ENCODE measurements at regions not wholly inside any gene's neighbourhood (a gene's known extent, or its start where the extent isn't known, plus 50 kb on each side); places are given as distances from the start of the nearest gene placed in this dataset.
"Not testable (repeated sequence)": the region's sequence is repeated elsewhere in the genome, so short reads cannot be mapped to it uniquely, and the experiment has no call there.

DNA sequence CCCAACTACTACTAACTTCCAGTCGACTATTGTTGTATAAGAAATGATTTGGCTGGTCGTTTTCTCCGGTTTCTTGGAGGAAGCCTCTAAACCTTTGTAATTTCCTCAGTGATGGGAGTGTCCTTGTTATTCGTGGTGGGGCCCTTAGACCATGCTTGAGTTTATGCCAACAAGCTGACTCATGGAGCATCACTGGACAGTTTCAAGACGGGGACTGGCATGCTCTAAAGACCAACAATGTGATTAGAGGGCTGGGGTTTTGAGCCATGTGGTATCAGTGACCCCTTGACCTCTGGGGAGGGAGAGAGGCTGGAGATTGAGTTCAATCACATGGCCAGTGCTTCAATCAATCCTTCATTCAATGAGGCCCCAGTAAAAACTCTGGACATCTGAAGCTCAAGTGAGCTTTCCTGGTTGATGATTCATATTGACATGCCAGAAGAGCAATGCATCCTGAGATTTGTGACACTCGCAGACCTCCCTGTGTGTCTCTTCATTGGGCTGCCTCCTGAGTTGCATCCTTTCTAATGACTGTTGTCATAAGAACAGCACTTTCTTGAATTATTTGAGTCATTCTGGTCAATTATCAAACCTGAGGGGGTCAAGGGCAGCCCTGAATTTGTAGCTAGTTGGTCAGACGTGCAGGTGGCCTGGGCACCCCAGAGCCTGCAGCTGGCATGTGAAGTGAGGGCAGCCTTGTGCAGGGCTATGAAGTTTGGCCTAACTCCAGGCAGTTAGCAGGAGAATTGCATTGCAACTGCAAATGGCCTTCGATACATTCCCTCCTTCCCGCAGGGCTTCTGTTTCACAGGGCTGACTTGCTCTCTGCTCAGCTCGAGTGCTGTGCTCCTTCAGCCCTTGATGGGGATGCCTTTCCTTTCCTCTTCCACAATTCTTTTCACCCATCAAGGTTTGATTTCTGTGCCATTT lies 246.5 kb downstream of the FGF9 start:
- DNase-seq = no peak

DNA sequence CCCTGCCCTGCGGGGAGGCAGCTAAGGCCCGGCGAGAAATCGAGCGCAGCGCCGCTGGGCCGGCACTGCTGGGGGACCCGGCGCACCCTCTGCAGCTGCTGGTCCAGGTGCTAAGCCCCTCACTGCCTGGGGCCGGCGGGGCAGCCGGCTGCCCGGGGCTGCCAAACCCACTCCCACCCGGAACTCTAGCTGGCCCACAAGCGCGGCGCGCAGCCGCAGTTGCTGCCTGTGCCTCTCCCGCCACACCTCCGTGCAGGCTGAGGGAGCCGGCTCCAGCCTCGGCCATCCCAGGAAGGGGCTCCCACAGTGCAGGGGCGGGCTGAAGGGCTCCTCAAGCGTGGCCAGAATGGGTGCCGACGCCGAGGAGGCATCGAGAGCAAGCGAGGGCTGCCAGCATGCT lies 249.9 kb downstream of the FGF9 start:
- not testable (repeated sequence) for DNase-seq

DNA sequence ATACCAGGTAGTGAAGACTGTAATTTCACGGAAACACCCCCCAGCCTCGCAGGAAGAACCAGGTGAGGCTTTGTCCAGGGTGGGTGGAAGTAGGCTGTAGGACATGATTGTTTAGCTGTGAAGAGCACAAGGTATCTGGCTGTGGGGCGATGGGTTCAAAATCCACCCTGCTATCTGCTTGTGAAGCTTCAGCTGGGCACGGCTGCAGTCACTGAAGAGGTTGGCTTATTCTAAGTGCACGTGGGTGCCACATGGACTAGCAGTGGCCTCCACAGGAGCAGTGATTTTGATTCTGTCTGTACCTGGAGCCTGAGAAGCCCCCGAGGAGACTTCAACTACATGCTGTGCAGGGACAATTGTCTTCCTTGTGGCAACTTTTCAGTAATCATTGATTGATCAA lies 254.1 kb downstream of the FGF9 start:
- no peak for DNase-seq

DNA sequence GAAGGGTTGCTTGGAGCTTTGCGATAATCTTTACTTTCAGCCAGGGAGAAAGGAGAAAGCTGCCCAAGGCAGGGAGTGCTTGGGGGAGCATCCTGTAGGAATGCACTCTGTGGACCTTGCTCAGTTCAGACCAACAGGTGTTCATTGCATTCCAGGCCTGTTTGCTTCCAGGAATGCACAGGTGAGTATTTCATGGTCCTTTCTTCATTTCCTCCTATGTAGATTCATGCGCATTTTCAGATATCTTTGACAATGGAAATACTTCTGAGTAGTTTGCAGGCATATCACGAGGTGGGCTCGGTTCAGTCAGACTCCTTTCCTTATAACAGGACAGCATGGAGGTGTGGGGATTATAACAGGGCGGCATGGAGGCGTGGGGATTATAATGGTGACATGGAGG lies 254.8 kb downstream of the FGF9 start:
- DNase-seq = no peak

DNA sequence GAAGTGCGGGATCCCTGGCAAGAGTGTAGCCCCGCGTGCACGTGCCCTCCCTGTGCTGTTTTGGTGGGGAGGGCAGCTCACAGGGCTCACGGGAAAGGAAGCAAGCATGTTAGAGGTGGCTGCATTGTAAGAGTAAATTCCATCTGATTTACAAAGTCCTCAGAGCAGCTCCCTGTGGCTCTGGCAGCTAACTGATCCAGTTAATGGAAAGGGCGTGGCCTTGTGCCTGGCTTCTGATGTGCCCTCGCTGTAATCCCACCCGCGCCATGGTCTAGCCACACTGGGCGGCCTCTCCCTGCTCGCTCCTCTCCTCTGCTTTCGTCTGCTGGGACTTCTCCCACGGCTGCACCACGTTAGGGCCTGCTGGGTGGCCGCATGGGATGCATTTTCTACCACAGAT lies 258.5 kb downstream of the FGF9 start:
- DNase-seq = no peak

DNA sequence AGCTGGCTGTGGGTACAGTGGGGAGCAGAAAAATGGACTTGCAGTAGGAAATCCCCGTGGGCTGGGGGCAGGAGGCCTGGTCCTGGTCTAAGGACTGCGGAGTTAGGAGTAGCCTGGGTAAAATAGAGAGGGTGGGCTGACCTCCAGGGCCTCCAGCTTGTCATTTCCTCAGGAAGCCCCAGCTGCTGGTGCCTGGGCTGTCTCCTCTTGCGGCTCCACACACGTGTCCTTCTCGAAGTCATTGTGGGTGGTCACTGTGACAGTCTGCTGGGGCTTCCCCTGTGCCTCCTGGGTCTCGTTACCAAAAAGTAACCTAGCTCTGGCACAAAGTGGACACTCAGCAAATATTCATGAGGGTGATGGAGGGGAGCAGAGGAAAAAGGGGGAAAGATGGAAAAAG lies 259.7 kb downstream of the FGF9 start:
- DNase-seq = no peak

DNA sequence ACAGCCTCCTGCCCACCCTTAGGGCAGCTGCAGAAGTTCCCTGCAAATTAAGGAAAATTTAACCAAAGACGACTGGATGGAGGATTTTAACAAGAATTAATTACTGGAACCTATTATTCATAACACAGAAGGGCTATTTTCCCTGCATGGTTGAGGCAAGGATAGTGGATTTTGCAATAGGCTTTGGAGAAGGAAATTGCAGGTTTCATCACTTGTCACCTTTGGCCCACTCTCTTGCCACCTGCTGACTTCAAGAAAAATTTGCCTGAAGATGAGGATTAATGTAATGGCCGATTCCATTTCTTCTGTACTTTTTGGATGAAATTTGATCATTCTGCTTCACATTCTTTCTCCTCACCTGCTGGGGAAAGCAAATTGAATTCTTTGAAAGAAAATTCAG lies 261.7 kb downstream of the FGF9 start:
- DNase-seq = no peak

DNA sequence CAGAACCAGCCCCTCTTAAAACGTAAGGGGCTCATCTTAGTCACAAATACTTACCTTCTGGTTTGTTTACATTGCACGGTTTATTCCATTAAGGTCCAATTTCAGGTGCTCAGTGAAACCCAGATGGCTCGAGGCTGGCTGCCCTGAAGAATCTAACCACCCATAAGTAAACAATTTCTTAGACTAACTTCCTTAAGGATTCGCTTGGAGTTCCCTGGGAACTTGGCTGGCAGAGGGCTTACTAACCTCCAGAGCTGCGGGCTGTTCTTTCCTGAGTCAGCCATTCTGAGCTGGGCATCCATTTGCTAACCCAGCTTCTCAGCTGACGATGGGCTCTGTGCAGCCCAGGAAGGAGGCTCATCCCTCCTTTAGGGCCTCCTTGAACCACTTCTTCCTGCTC lies 262.1 kb downstream of the FGF9 start:
- DNase-seq = no peak

DNA sequence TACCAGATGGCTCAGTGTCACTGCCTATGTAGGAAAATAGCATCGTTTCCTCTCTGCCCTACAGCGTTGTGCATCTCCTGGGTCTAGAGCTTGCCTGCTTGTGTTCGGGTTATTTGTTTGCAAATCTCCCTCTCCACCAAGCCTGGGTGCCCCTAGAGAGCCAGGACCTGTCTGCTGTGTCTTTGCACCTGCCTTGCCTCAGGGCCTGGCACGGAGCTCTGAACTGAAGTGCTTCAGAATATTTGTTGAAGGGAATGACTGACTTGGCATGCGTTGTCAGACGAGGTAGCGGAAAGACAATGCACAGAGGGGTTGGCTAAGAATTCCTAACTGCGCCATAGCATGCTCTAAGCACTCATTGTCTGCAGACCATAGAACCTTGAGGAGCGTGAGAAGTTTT lies 263.4 kb downstream of the FGF9 start:
- no peak for DNase-seq

DNA sequence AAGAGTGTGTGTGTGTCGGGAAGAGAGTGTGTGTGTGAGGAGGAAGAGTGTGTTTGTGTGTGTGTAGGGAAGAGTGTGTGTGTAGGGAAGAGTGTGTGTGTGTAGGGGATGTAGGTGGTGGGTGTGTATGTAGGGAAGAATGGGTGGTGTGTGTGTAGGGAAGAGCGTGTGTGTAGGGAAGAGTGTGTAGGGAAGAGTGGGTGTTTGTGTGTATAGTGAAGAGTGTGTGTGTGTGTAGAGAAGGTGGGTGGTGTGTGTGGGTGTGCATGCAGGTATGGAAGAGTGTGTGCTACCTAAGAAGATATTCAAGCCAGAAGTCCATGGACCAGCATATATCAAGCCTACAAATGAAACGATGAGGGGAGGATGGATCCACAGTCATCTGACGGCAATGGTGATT lies 265.8 kb downstream of the FGF9 start:
- DNase-seq = no peak

DNA sequence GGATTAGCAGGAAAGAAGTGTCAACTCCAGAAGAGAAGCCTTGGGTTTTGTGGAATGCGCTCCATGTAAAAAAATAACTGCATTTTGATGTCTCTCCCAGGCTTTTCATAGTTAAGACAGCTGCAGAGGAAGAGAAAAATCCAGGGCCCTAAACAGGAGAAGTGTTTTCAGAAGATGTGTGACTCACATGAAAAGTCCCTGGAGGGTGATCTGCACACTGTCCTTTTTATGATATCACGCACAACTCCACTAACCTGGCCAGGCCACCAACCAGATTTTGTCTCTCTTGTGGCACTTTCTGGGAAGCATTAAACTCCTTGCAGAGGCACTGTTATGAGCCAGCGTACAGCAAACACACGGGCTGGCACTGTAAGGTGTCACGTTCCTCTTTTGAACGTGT lies 267.3 kb downstream of the FGF9 start:
- no peak for DNase-seq

DNA sequence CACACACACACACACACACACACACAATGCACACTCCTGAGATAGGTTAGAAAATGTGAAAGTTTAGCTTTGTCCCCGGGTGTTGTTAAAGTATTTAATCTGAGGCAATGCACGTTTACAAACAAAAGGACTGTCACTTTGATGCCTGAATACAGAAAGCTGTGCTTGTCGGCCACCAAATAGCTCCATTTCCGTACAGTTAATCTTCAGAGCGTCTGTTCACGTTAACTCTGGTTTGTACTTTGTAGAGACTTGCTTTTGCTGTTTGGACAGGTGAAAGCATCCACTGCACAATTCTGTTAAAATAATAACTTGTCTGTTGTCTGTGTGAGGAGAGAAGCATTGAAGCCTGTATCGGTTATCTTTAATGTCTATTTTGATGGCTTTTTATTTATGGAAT lies 267.8 kb downstream of the FGF9 start:
- no peak for DNase-seq

DNA sequence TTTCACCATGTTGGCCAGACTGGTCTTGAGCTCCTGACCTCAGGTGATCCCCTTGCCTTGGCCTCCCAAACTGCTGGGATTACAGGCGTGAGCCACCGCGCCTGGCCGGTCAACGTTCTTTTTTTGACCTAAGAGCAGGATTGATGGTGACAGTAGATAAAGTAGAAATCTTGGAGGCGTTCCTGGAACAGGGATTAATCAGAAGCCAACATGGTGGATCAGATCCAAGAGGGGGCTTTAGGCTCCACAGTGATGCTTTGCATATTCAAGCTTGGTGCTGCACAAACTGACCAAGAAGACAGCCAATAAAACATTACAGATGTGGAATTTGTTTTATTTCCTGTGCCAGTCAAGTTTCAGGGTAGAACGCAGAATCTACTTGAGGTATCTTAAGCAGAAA lies 271.2 kb downstream of the FGF9 start:
- DNase-seq = no peak

DNA sequence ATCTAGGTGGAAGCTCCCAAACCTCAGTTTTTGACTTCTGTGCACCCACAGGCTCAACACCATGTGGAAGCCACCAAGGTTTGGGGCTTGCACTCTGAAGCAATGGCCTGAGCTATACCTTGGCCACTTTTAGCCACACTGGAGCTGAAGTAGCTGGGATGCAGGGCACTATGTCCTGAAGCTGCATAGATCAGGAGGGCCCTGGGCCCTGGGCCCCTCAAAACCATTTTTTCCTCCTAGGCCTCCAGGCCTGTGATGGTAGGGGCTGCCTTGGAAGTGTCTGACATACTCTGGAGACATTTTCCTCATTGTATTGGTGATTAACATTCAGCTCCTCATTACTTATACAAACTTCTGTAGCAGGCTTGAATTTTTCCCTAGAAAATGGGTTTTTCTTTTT lies 273.7 kb downstream of the FGF9 start:
- no peak for DNase-seq

DNA sequence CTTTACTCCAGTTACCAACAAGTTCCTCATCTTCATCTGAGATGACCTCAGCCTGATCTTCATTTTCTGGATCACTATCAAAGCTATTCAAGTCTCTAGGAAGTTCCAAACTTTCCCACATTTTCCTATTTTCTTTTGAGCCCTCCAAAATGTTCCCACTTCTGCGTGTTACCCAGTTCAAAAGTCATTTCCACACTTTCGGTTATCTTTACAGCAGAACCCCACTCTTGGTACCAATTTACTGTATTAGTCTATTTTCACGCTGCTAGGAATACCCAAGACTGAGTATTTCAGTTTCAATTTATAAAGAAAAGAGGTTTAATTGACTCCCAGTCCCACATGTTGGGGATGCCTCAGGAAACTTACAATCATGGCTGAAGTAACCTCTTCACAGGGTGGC lies 274.3 kb downstream of the FGF9 start:
- no peak for DNase-seq

DNA sequence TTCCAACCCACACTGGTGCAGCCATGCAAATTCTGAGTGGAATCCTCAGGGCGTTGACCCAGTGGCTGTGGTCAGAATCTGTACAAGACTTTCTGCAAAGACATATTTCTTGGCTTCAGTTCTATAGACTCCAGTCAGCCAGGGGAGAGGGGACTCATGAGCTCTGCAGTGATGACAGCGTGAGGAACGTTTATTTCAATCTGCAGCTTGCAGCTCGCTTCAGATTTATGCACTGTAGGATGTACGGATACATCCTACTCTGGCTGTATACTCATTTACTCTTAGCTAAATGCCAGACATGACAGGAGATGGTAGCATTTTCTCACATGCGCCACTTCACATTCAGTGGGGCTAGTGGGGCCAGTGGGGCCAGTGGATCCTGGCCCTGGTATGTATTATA lies 276.1 kb downstream of the FGF9 start:
- no peak for DNase-seq

DNA sequence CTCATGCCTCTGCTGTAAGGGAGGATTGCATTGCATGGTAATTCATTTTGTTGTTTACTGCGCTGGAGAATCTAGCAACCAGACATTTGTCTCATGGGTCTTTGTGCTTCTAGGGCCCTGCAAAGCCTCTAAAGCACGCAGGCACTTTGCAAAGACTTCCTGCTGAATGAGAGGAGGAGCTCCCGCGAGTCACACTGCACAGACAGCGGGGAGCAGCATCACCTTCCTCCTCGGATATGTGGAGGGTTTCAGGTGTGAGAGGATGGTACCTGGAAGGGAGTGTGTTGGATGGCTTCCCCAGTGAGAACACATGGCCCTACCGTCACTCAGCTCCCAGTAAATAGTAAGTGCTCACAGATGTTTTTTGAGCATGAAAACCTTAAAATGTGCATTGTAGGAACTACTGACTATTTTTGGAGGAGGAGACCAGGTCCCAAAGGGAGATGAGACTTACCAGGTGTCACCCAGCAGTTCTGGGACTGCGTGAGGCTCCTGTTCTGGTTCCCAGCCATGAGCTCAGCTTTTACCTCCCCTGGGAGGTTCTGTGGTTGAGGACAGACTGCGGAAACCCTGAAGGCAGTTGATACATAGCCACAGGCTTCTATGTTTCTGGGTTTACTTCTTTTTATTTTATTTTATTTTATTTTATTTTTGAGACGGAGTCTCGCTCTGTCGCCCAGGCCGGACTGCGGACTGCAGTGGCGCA lies 278.0 kb downstream of the FGF9 start:
- no peak for DNase-seq

DNA sequence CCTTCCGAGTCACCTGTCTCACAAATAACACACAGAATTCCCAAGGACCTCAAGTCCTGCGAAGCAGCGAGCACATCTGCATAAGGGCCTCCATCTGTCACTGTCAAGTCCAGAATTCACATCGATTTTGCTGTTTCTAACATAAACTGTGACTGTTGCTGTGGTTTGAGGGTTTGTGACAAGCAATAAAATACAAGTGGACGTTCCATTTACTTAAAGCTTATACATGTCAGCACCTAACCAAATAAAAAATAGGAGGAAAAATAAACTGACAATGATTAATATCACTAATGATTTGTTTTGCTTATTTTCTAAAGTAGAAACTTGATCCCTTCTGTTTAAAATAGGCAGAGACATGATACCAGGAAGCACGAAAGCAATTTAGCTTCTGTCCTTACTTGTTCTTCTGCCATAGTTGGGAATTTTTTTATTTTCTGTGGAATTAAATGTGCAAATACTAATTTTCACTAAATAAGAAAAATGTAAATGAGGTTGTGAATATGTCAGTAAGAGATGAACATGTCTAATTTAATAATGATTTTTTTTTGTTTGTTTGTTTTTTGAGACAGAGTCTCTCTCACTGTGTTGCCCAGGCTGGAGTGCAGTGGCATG lies 279.1 kb downstream of the FGF9 start:
- DNase-seq = no peak

DNA sequence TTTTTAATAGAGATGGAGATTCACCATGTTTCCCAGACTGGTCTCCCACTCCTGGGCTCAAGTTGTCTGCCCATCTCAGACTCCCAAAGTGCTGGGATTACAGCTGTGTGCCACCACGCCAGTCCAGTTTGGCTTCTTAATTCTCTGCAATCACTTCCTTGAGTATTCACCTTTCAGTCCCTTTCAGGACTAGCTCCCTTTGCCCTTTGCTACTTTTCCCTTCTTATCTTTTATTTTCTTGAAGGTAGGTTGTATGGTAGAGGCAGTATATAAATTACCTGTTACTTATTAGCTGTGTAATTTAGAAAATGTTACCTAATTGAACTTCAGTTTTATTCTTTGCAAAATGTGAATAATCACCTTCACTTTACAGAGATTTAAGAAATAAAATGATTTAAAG lies 285.8 kb downstream of the FGF9 start:
- no peak for DNase-seq

DNA sequence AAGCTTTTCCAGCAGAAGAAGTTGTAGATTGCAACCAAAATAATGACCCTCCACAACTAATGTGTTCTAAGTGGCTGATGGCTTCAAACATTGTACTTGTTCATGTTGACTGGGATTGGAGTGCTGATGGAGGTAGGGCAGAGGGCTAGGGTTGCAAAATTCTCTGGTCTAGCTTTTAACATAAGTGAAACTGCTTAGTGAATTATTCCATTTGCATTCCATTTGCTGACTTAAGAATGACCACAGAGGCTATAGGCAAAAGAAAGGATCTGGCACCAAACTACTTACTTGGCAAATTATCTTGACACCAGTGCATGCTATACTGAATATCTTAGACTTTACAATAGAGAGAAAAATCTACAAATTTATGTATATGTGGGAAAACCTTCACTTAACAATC lies 287.0 kb downstream of the FGF9 start:
- DNase-seq = no peak

DNA sequence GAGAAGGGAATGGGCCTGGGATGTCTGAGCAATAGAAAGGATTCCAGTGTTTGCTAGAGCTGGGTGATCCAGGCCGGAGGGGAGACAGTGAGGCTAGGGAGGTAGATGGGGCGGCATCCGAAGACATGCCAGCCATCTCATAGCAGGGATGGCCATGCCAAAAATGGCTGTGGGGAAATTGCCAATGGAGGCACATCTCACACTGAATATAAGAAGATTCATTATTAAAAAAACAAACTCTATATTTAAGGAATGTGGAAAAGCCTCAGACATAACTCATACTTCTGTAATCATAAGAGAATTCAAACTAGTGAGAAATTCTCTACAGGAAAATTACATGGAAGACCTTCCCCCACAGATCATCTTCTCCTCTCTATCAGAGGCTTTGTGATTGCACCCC lies 289.2 kb downstream of the FGF9 start:
- no peak for DNase-seq

DNA sequence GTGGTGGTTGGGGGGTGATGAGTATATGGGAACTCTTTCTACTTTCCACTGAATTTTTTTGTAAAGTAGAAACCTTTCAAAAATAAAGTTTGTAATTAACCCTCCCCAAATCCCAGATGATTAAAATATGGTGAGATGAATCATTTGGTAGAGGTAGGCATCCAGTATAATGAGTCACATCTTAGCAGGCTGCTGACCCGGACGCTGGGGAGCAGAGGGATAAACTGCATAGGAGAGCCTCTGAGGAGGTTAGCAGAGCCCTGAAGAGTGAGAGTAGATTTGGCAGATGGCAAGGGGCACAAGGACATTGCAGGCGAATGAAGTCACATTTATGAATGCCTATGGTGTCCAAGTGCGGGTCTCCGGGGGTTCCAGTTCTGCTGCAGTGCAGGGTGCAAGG lies 293.8 kb downstream of the FGF9 start:
- DNase-seq = no peak

DNA sequence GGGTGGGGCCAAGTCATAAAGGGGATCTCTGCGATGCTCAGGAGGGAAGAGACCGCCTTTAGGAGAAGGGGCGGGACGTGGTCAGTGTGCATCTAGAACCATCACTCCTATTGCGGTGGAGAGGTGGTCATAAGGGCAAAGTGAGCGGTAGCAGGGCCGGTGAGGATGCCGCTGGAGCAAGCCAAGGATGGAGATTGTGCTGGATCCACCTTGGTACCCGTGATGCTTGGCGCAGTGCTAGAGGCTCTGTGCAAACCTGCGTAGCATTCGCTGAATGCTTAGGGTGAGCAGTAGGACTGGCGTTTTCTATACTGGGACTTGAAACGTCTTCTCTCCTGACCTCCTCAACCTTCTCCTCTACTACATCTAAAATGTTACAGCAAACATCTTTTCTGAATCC lies 294.2 kb downstream of the FGF9 start:
- no peak for DNase-seq

DNA sequence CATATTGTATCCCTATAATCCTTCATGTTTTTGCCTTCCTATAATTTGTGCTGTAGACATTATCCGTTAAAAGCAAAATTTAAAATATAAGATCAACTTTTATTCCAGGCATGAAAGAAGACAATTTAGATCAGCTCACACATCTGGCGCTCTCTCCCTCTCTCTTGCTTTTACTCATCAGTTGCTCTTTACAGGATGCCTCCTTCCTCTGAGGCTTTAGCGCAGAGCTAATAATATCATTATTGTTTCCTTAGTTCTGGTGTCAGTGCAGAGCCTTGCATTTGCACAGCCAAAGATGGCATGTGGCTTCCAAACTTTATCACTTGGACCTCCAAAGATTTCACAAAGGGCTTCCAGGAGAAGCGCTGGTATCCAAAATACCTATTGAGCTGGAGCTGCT lies 295.1 kb downstream of the FGF9 start:
- no peak for DNase-seq

Measured in activated gamma-delta T cell (primary cell).